IMR-90 (cell line): ENCODE measurements at regions not wholly inside any gene's neighbourhood (a gene's known extent, or its start where the extent isn't known, plus 50 kb on each side); places are given as distances from the start of the nearest gene placed in this dataset.
A peak's percentile ranks its signal among the peaks of the same experiment; 100 is the strongest.

Experiments
- ATAC-seq: fragments of 200-7000 bp; cut with Tn5 transposase; 2 replicates; pipeline ENCODE4 v1.9.1; 2020; ENCODE audit warnings: low read depth, mild to moderate bottlenecking, moderate library complexity
- BruUV-seq: library from RNA; stranded (reverse); fragments of 400-500 nt; replicated peaks from 2 replicates; lab custom pipeline; 2021; lab: Mats Ljungman, UMichigan
- CTCF ChIA-PET: fragments of 300-600 bp; formaldehyde crosslinking; extraction: SDS; loops from one replicate; lab custom pipeline; 2021; ENCODE audit warnings: antibody characterized with exemption; lab: Yijun Ruan, JAX
- POLR2A ChIA-PET: fragments of 300-600 bp; sonication (Branson Sonifier 250); formaldehyde crosslinking; loops from one replicate; lab custom pipeline; 2022; ENCODE audit warnings: antibody characterized with exemption; ENCODE audit not compliant: unreplicated experiment; lab: Charles Lee
- DNase-seq: peaks from one replicate; pipeline ENCODE4 v3.0.0; 2013
- H2AFZ ChIP-seq: replicated peaks from 2 replicates; pipeline ENCODE3; 2013; ENCODE audit warnings: low read length, mild to moderate bottlenecking; ENCODE audit not compliant: poor library complexity
- H2AK5ac ChIP-seq: 2 replicates; pipeline ENCODE4 v1.6.1; 2013; ENCODE audit warnings: low read depth, low read length, inconsistent platforms
- H2AK9ac ChIP-seq: replicated peaks from 2 replicates; pipeline ENCODE3; 2013; ENCODE audit warnings: mild to moderate bottlenecking, low read depth, low read length, moderate library complexity; ENCODE audit not compliant: poor library complexity
- H2BK120ac ChIP-seq: 2 replicates; pipeline ENCODE4 v1.6.1; 2013; ENCODE audit warnings: low read depth, low read length, inconsistent platforms
- H2BK15ac ChIP-seq: 3 replicates; pipeline ENCODE4 v1.6.1; 2013; ENCODE audit warnings: low read depth, low read length, inconsistent platforms
- H2BK20ac ChIP-seq: 2 replicates; pipeline ENCODE4 v1.6.1; 2013; ENCODE audit warnings: low read depth, mild to moderate bottlenecking, inconsistent platforms, low read length, moderate library complexity
- H2BK5ac ChIP-seq: 2 replicates; pipeline ENCODE4 v1.6.1; 2013; ENCODE audit warnings: mild to moderate bottlenecking, low read depth, low read length, inconsistent platforms; ENCODE audit not compliant: poor library complexity, severe bottlenecking
- H3K14ac ChIP-seq: replicated peaks from 2 replicates; pipeline ENCODE4 v1.6.1; 2013; ENCODE audit warnings: low read depth, low read length, inconsistent platforms
- H3K18ac ChIP-seq: 2 replicates; pipeline ENCODE4 v1.6.1; 2013; ENCODE audit warnings: low read depth, low read length, control low read depth
- H3K23ac ChIP-seq: 2 replicates; pipeline ENCODE4 v1.6.1; 2013; ENCODE audit warnings: low read depth, low read length, inconsistent platforms
- H3K27ac ChIP-seq: 2 replicates; pipeline ENCODE4 v1.5.1; 2013; ENCODE audit warnings: mild to moderate bottlenecking, control low read depth, low read length; ENCODE audit not compliant: insufficient read depth
- H3K27me3 ChIP-seq: 2 replicates; pipeline ENCODE4 v1.6.1; 2013; ENCODE audit warnings: low read length; ENCODE audit not compliant: control insufficient read depth, insufficient read depth
- H3K36me3 ChIP-seq: 2 replicates; pipeline ENCODE4 v1.6.1; 2013; ENCODE audit warnings: low read length, mixed read lengths; ENCODE audit not compliant: control insufficient read depth, insufficient read depth
- H3K4ac ChIP-seq: 2 replicates; pipeline ENCODE4 v1.6.1; 2013; ENCODE audit warnings: low read depth, low read length, inconsistent platforms
- H3K4me1 ChIP-seq: 2 replicates; pipeline ENCODE4 v1.6.1; 2013; ENCODE audit warnings: low read length, mixed read lengths; ENCODE audit not compliant: control insufficient read depth, insufficient read depth
- H3K4me2 ChIP-seq: 2 replicates; pipeline ENCODE4 v1.6.1; 2013; ENCODE audit warnings: low read depth, mild to moderate bottlenecking, control low read depth, low read length, moderate library complexity
- H3K4me3 ChIP-seq: 2 replicates; pipeline ENCODE4 v1.5.1; 2013; ENCODE audit warnings: low read depth, mild to moderate bottlenecking, control low read depth, low read length, moderate library complexity; ENCODE audit not compliant: insufficient read depth
- H3K56ac ChIP-seq: 2 replicates; pipeline ENCODE4 v1.6.1; 2013; ENCODE audit warnings: low read length, inconsistent platforms; ENCODE audit not compliant: insufficient read depth; ENCODE audit errors: extremely low read depth
- H3K79me1 ChIP-seq, 2 experiments: 2 replicates each; pipeline ENCODE4 v1.6.1; 2013; ENCODE audit warnings: low read length in 2 of 2, inconsistent platforms in 1 of 2, low read depth in 1 of 2
- H3K9ac ChIP-seq: 2 replicates; pipeline ENCODE4 v1.6.1; 2013; ENCODE audit warnings: low read depth, low read length, control low read depth
- H3K9me1 ChIP-seq: 2 replicates; pipeline ENCODE4 v1.6.1; 2013; ENCODE audit warnings: low read length, inconsistent platforms; ENCODE audit not compliant: insufficient read depth
- H3K9me3 ChIP-seq: 2 replicates; pipeline ENCODE4 v1.6.1; 2013; ENCODE audit warnings: low read length; ENCODE audit not compliant: control insufficient read depth, insufficient read depth
- H4K20me1 ChIP-seq: 2 replicates; pipeline ENCODE4 v1.6.1; 2013; ENCODE audit warnings: low read length, inconsistent platforms; ENCODE audit not compliant: insufficient read depth
- H4K5ac ChIP-seq: 2 replicates; pipeline ENCODE4 v1.6.1; 2013; ENCODE audit warnings: mild to moderate bottlenecking, low read depth, low read length, control low read depth
- H4K8ac ChIP-seq, 2 experiments: 2 replicates each; pipeline ENCODE4 v1.6.1; 2013; ENCODE audit warnings: low read depth in 2 of 2, low read length in 2 of 2, control low read depth in 1 of 2, inconsistent platforms in 1 of 2
- H4K91ac ChIP-seq: 2 replicates; pipeline ENCODE4 v1.6.1; 2013; ENCODE audit warnings: low read depth, low read length, inconsistent platforms; ENCODE audit not compliant: insufficient read depth
- BHLHE40 ChIP-seq: fragments of 150-350 bp; IDR thresholded peaks from 2 replicates; pipeline ENCODE4 v1.6.1; 2016; ENCODE audit warnings: mild to moderate bottlenecking, low read depth, low read length
- CEBPB ChIP-seq: IDR thresholded peaks from 2 replicates; pipeline ENCODE4 v1.6.1; 2012; ENCODE audit warnings: low read depth, low read length, improper control_type of control experiment
- CHD1 ChIP-seq: IDR thresholded peaks from 2 replicates; pipeline ENCODE4 v1.6.1; 2012; ENCODE audit warnings: low read depth, low read length, improper control_type of control experiment
- CTCF ChIP-seq: conservative IDR thresholded peaks from 2 replicates; pipeline ENCODE4 v1.5.1; 2012; ENCODE audit warnings: mild to moderate bottlenecking, low read depth, low read length, improper control_type of control experiment
- MAZ ChIP-seq: IDR thresholded peaks from 2 replicates; pipeline ENCODE4 v1.6.1; 2012; ENCODE audit warnings: low read depth, mild to moderate bottlenecking, low read length, improper control_type of control experiment, moderate library complexity, borderline replicate concordance
- NFE2L2 ChIP-seq: fragments of 150-350 bp; IDR thresholded peaks from 2 replicates; pipeline ENCODE4 v1.6.1; 2016; ENCODE audit warnings: low read depth, mild to moderate bottlenecking, low read length
- POLR2A ChIP-seq: IDR thresholded peaks from 2 replicates; pipeline ENCODE4 v1.6.1; 2012; ENCODE audit warnings: mild to moderate bottlenecking, low read depth, low read length
- RAD21 ChIP-seq: IDR thresholded peaks from 2 replicates; pipeline ENCODE4 v1.6.1; 2012; ENCODE audit warnings: low read length, improper control_type of control experiment
- RCOR1 ChIP-seq: IDR thresholded peaks from 2 replicates; pipeline ENCODE4 v1.6.1; 2012; ENCODE audit warnings: mild to moderate bottlenecking, low read length, improper control_type of control experiment; ENCODE audit not compliant: insufficient replicate concordance
- SMC3 ChIP-seq: fragments of 150-350 bp; IDR thresholded peaks from 2 replicates; pipeline ENCODE4 v1.6.1; 2016; ENCODE audit warnings: low read depth, mild to moderate bottlenecking, antibody characterized with exemption, low read length, moderate library complexity
- USF2 ChIP-seq: fragments of 150-350 bp; IDR thresholded peaks from 2 replicates; pipeline ENCODE4 v1.6.1; 2017; ENCODE audit warnings: mild to moderate bottlenecking, antibody characterized with exemption, low read length, low read depth
- WGBS, 2 experiments: methylation state at CpG; one replicate each; pipeline versions ENCODE4 v1.1.5 to v1.1.7; 2013; ENCODE audit warnings: missing lambda C conversion rate in 2 of 2; ENCODE audit not compliant: insufficient read length in 1 of 2; ENCODE audit errors: extremely low coverage in 2 of 2; 5-methylcytosine and 5-hydroxymethylcytosine counted together
- dilution Hi-C: fragments of 300-500 bp; cut with HindIII; formaldehyde crosslinking; loops from one replicate; pipeline ENCODE4 v1.14.3; 2018; ENCODE audit warnings: low sequenced_read_pairs; ENCODE audit not compliant: unreplicated experiment
- in situ Hi-C: fragments of 300-500 bp; cut with MboI; formaldehyde crosslinking; loops from 3 replicates; pipeline ENCODE4 v1.14.3; 2019; ENCODE audit warnings: low sequenced_read_pairs, inconsistent platforms, mixed read lengths
- intact Hi-C: fragments of 100-400 bp; cut with micrococcal nuclease; formaldehyde crosslinking; loops from 2 replicates; pipeline ENCODE4 v1.10.0; 2022

GRCh38 chr2:144152817-144153271, 367.1 kb downstream of the ZEB2 start:
- peak overlapping the region; percentile 54; the same call in 1 of the 2 replicates for H2BK120ac ChIP-seq
- no peaks in the 10 kb centered on the region for H4K20me1 ChIP-seq
- H3K4me3 ChIP-seq = no peak overlapping the region
- H3K79me1 ChIP-seq = no peaks in the 10 kb centered on the region
- no peak overlapping the region for H2AK5ac ChIP-seq
- 0 out of 2 replicates have a peak overlapping the region, but pooled peaks have one; percentile 50 for H3K56ac ChIP-seq
- dilution Hi-C loops = no loop called here
- peak overlapping the region; percentile 18; the same call in 2 of the 3 replicates for H2BK15ac ChIP-seq
- H4K8ac ChIP-seq = peak overlapping the region; percentile 41 to 51; a peak in 3 of 4 replicates
- WGBS, 2 experiments = no CpG with 5 or more reads among the region's 5 CpGs
- H4K5ac ChIP-seq = peak overlapping the region; percentile 96; the same call in 1 of the 2 replicates
- H2BK20ac ChIP-seq = peak overlapping the region; percentile 87
- no peaks in the 10 kb centered on the region for H3K9me1 ChIP-seq
- H4K91ac ChIP-seq = peak overlapping the region; percentile 20; the same call in 1 of the 2 replicates
- ChIA-PET CTCF (no interaction called here), POLR2A (no interaction called here)
- 0 out of 2 replicates have a peak overlapping the region, but pooled peaks have one; percentile 6 for H3K23ac ChIP-seq
- DNase-seq (peak; percentile 82), ATAC-seq (peak; percentile 95)
- peak overlapping the region; percentile 47; the same call in 1 of the 2 replicates for H3K4ac ChIP-seq
- H3K27me3 ChIP-seq = no peaks in the 10 kb centered on the region
- peak overlapping the region; percentile 58 for H3K9ac ChIP-seq
- in situ Hi-C loops = no loop called here
- H3K27ac ChIP-seq = peak overlapping the region; percentile 79
- H3K4me1 ChIP-seq = peaks cover 2% of the 10 kb centered on the region
- TF ChIP-seq RCOR1 (no peak), USF2 (no peak), SMC3 (no peak), CHD1 (no peak), NFE2L2 (no peak), CEBPB (no peak), CTCF (0 out of 2 replicates have a peak, but pooled peaks have one; percentile 5), MAZ (no peak), POLR2A (no peak), BHLHE40 (no peak), RAD21 (peak; percentile 3; the same call in 1 of the 2 replicates)
- no TSS peak for BruUV-seq
- peak overlapping the region; percentile 48 for H2AFZ ChIP-seq
- peak overlapping the region; percentile 77 for H3K4me2 ChIP-seq
- H2AK9ac ChIP-seq = no peak overlapping the region
- no peaks in the 10 kb centered on the region for H3K9me3 ChIP-seq
- peak overlapping the region; percentile 43 for H2BK5ac ChIP-seq
- intact Hi-C loops = loop anchor here (5.0 kb wide), 1 partner anchor 359 kb away; no protein-coding TSS in a partner anchor
- no peaks in the 10 kb centered on the region for H3K36me3 ChIP-seq
- H3K18ac ChIP-seq = peak overlapping the region; percentile 57
- H3K14ac ChIP-seq = no peak overlapping the region; the same call in 1 of the 2 replicates
